Sciatic nerve (tissue), 2 donors: ENCODE measurements at regions not wholly inside any gene's neighbourhood (a gene's known extent, or its start where the extent isn't known, plus 50 kb on each side); places are given as distances from the start of the nearest gene placed in this dataset.

Source experiments
- ATAC-seq: fragments of 200-7000 bp; cut with Tn5 transposase; one replicate; pipeline ENCODE4 v1.9.1; 2020; ENCODE audit warnings: mild to moderate bottlenecking, moderate library complexity
- DNase-seq: peaks from one replicate; pipeline ENCODE4 v3.0.0-alpha.2; 2020; ENCODE audit warnings: low spot score
- intact Hi-C: fragments of 100-400 bp; cut with DNase I; formaldehyde crosslinking; loops from one replicate; pipeline ENCODE4 v1.14.2; 2022
- donor health status: DM: no; HTN: no; CAD: no.
- donor health status: DM: no; HTN: no; CAD: no.

DNA sequence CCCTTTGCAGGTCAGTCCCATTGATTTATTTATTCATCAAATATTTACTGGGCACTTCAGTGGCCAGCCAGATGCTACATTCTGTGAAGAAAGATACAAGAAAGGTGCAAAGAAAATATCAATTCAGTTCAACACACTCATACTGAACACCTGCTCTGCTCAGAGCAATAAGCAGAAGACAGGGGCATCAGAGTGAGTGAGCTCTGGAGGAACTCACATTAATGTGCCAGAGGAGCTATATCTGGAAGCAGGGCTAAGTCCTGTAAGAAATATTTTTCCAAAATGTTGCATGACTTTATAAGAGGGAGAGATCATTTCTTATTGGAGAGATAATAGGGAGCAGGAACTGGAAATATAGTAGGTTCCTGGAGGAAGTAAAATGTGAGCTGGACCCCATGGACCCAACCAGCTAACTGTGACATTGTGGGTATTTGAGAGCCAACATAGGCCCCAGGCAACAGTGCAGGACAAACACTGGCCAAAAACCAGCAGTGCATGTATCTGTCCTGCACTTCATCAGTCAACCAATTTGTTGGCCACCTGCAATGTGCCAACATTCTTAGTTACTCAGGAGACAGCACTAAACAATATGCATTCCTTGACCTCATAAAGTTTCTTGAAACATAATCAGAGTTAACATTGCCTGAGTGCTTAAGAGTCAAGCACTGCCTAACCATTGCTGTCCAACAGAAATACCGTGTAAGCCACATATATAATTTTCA, 102.7 kb upstream of the PTPRM start:
- intact Hi-C loops, result no loop called here
- no peak for DNase-seq
- no peak for ATAC-seq

DNA sequence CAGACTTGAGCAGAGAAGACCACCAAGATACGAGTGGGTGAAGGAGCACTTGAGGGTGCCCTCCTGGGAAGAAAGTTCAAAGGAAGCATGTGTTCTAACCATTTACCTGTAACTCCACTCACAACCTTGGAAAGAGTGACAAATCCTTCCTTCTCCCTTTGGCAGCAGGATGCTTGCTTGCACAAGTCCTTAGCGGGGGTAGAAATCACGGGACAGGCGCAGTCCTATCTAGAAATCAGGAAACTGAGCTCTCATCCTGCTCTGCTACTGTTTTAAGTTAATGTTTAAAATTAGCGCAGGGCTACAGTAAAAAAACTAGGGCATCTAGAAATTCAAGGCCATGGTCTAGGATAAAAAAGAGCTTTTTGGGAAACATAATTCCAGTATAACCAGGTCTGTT, 100.9 kb upstream of the PTPRM start:
- ATAC-seq (no peak), DNase-seq (no peak)
- intact Hi-C loops, result no loop called here

DNA sequence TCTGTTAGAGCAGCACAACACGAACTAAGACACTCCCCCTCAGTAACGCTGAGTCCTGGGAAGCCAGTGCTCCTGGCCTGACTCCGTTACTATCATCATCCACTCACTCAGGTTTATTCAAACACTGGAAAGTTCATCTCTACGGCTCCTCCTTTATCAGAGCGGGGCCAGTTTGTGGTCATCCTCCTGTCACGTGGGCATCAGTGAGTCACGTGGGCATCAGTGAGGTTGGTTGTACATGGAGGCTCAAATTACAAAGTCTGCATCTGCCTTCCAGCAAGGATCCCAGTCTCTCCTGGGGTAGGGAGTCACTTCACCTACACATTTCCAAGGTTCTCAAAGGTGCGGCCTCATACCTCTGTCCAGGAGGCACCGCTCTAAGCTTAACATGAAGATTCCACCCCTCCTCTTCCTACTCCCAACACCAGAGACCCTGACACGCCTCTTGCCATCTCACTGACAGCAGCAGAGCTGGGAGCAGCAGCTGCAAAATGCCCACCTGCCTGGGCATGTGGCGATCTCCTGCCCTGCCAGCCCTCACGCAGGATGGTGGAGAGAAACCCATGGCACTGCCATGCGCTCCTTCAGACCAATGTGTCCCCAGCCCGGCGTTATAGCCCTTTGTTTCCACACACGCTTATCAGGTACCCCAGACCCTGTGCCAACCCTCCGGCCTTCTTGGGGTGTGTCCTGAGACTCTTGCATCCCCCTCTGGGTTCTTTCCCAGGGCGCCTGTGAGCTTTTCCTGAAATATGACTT, 99.2 kb upstream of the PTPRM start:
- ATAC-seq, result no peak
- DNase-seq, result no peak
- intact Hi-C loops, result no loop called here

DNA sequence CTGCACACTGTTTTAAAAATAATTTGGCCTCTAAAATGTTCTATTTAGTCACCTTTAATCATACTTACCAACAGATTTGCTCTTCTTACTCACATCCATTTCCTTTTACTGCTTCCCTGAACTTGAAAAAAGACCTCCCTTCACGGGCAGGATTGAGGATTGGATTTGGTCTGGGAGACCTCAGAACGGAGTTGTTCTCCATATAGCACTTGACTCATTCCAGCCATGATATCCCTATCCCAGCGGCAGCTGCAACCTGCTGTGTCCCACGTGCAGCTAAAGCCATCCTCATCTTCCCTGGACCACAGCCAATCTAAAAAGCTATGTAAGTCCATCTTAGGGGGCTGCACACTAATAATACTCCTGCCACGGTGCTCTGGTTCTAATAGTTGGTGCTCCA, 97.0 kb upstream of the PTPRM start:
- DNase-seq (no peak), ATAC-seq (no peak)
- intact Hi-C loops, result no loop called here

DNA sequence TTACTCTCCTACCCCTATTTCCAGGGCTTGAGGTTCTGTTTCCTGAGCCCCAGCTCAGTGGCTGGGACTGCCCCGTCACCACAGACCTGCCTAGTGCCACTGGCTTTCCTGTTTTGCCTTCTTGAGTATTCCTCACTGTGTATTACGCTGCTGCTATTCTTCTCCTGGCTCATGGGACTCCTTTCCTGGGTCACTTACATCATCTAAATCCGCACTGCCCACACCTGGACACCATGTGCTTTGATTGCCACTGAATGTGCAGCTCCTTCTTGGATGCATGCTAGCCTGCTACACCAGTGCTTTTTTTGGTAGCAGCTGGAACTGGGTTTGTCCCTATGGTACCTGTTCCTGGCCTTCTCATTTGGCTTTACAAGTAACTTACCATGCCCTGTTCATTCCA, 96.6 kb upstream of the PTPRM start:
- no peak for ATAC-seq
- intact Hi-C loops, result no loop called here
- DNase-seq, result no peak

DNA sequence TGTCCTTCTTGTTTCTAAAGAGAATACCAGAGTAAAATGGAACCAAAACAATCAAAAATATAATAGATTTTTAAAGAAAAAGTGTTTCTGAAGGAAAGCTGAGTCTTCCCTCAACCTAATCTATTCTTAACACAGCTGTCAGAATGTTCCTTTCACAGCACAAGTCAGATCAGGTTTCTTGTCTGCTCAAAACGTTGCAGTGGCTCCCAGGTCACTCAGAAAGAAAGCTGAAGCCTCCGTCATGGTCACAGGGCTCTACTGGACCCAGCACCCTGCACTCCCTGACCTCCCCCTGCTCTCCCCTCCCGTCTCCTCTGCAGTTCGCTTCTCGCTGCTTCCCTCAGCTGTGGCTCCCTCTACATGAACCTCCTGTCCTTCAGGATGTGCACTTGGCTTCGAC, 90.7 kb upstream of the PTPRM start:
- ATAC-seq (no peak), DNase-seq (no peak)
- intact Hi-C loops, result no loop called here

DNA sequence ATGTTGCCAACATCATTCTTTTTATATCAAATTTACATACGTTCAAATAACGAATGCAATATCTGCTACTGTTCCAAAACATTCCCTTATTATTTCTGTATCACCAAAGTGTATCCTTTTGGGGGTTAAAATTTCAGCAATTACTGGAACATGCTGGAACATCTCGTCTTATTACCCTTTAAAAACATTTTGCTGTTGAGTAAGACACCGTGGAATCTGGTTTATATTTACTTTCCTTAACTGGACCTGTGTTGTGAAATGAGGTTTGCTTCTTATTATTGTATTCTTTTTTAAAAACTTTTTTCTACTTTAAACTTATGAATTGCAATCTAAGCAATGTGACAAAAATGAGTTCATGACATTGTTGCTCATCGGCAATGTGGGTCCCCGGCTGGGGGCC, 87.4 kb upstream of the PTPRM start:
- intact Hi-C loops, result no loop called here
- ATAC-seq (peak; percentile 55), DNase-seq (no peak)

DNA sequence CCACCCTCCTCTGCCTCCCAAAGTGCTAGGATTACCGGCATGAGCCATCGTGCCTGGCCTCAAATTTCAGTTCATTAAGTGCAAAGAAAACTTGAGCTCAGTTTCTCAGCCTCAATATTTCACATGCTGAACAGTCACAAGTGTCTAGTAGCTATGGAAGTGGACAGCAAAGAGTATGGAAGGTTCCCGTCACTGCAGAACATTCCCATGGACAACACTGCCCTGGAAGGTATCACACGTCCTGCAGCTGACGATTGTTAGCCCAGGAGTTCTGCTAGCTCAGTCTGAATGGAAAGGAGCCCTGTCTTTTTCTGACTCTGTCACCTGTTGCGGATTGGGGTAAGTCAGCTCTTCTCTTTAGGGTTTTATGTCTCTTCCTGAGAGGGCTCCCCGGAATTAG, 86.2 kb upstream of the PTPRM start:
- intact Hi-C loops, result no loop called here
- no peak for DNase-seq
- no peak for ATAC-seq

DNA sequence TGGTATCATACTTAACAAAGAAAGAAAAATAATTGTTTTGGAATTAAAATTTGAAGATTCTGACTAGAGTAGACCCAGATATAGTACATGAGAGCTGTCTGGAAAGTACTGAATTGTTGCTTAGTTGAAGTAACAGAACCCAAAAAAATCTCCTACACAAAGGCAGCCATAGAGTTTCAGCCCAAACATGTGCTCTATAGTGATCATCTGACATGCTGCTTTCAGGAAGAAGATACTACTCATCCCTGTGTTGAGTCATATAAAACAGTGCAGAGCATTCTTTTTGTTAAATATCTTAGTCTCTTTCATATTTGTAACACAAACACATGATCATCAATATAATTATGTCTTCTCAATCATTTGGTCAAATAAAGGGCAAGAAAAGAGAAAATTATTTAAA, 84.8 kb upstream of the PTPRM start:
- ATAC-seq, result no peak
- intact Hi-C loops, result no loop called here
- DNase-seq, result no peak

DNA sequence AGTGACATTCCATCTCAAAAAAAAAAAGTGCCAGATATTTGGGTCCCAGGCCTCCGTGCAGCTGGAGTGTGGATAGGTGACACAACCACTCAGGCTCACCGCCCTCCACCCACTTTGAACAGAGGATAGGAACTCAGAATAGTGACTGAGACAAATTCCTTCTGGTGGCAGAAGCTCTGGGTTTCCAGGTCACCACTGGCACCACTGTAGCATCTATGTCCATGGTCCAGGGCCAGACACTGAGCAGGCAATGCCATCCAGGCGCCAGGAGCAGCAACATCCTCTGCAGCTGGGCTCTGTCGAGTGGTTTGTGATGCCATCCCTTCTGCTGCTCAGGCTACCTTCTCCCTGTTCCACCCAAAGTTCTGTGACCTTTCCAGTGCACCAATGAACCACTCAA, 81.5 kb upstream of the PTPRM start:
- intact Hi-C loops, result no loop called here
- ATAC-seq, result no peak
- DNase-seq, result no peak

DNA sequence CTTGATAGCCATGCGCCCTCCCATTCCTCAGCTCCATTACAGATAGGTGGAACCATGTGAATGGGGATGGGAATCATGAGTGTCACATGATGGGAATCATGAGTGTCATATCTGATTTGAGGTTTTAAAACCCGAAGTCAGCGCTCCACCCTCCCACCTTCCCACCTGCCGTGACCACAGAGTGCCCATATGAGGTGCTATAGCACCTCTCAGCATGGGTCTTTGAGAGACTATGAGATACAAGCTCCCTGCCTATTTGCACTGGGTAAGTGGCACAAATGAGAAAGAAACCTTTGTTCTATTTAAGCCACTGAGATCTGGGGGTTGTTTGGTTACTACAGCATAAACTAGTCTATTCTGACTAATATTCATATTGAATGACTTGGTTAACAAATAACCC, 78.5 kb upstream of the PTPRM start:
- no peak for DNase-seq
- no peak for ATAC-seq
- intact Hi-C loops, result no loop called here

DNA sequence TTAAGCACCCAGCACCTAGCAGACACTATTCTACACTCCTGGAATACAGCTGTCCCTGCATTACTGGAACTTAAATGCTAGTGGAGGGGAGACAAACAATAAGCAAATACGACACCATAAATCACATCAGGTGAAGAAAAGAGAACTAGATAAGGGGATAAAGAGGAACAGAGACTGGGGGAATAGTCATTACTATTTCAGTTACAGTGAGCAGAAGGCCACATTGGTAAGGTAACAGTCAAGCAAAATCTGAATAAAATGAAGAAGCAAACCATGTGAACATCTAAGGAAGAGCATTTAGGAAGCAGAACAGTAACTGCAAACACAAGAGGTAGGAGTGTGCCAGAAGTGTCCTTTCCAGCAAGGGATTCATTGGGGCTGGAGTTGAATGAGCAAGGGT, 77.0 kb upstream of the PTPRM start:
- ATAC-seq, result no peak
- no peak for DNase-seq
- intact Hi-C loops, result no loop called here

DNA sequence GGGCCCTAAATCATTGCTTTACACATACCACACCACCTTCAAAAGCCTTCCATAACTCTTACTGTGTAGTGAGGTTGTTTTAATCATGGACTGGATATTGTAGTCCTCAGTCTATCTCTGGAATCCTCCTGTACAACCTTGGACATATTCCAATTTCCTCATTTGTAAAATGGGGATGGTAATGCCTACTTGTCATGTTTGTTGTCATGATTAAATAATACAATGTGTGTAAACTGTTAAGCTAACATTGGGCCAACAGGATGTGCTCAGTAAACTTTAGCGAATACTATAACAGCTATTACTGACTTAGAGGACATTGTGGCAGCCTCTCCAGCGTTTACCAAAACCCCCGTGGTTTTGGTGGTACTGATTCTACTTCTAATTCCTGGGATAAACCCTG, 74.7 kb upstream of the PTPRM start:
- intact Hi-C loops, result no loop called here
- no peak for DNase-seq
- no peak for ATAC-seq

DNA sequence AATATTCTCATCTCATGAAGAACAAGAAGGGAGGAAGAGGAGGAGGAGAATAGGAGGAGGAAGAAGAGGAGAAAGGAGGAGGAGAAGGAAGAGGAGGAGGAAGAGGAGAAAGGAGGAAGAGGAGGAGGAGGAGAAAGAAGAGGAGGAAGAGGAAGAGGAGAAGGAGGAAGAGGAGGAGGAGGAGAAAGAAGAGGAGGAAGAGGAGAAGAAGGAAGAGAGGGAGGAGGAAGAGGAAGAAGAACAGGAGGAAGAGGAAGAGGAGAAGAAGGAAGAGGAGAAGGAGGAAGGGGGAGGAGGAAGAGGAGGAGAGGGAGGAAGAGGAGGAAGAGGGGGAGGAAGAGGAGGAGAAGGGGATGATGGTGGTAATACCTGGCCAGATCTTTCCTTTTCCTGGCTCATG, 70.0 kb upstream of the PTPRM start:
- intact Hi-C loops, result no loop called here
- DNase-seq (no peak), ATAC-seq (no peak)

DNA sequence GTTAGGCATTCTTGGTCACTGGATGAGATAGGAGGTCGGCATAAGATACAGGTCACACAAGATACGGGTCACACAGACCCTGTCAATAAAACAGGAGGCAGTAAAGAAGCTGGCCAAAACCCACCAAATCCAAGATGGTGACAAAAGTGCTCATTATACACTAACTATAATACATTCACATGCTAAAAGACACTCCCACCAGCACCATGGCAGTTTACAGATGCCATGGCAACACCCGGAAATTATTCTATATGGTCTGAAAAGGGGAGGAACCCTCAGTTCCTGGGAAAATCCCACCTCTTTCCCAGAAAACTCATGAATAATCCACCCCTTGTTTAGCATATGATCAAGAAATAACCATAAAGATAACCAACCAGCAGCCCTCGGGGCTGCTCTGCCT, 56.0 kb upstream of the PTPRM start:
- DNase-seq (no peak), ATAC-seq (no peak)
- intact Hi-C loops, result no loop called here

DNA sequence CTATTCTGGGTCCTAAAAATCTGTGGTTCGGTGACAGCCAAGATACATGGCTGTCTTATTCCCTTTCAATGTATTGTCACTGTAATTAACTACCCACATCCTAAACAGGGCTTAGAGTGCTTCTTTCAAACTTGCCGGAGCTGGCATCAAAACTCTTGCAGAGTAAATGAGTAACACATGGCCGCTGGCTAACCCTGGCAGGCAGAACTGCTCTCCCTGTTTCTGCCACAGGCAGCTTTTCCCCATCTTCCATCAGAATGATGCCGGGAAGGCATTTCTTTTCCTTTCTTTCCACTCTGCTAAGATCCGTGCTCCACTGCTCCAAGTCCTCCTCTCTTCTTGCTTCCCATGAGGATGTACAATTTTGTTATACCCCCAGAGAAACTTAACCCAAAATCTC, 54.8 kb upstream of the PTPRM start:
- no peak for ATAC-seq
- intact Hi-C loops, result no loop called here
- DNase-seq, result no peak

DNA sequence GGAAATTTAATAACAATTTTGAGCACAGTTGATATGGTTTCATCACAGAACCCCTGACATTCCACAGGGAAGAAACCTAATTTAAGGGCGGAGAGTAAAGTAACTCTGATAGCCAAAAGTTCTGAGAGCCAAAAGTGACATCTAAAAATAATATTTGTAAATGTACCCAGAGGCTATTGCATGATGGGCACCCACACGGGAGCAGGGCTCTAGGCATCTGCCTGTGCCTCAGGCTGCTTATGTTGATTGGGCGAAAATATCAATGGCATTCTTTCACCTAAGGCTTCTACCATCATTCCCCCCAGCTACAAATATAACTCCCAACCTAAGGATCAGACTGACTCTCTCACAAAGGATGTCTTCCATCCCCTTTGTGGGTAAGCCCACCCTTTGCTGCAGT, 54.1 kb upstream of the PTPRM start:
- intact Hi-C loops, result no loop called here
- DNase-seq (no peak), ATAC-seq (no peak)

DNA sequence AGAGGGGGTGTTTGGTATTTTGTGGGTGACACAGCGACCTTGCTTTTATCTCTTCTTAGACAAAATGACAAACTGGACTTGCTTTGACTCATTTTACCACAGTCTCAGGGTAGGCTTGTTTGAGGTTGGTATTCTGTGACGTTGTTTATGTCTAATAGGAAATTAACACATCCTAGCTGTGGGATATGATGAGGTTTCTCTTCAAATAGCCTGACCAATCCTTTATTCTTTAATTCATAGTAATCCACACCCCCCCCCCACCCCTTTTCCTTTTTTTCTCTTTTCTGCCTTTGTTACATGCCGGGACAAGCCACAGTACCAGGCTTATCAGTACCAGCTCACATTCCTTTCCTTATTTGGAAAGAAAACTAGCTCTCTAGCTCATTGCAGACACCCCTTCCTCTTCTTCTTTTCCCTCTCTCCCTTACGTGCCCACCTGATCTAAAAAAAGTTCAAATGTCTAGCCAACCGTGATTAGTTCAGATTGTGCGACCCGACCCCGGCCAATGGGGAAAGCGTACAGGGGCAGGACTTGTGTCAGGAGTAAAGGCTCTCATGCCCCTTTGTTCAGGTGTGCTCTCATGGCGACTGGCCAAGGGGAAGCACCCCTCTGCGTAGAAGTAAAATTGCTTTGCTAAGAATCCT, 52.2 kb upstream of the PTPRM start:
- DNase-seq, result no peak
- intact Hi-C loops, result no loop called here
- no peak for ATAC-seq

DNA sequence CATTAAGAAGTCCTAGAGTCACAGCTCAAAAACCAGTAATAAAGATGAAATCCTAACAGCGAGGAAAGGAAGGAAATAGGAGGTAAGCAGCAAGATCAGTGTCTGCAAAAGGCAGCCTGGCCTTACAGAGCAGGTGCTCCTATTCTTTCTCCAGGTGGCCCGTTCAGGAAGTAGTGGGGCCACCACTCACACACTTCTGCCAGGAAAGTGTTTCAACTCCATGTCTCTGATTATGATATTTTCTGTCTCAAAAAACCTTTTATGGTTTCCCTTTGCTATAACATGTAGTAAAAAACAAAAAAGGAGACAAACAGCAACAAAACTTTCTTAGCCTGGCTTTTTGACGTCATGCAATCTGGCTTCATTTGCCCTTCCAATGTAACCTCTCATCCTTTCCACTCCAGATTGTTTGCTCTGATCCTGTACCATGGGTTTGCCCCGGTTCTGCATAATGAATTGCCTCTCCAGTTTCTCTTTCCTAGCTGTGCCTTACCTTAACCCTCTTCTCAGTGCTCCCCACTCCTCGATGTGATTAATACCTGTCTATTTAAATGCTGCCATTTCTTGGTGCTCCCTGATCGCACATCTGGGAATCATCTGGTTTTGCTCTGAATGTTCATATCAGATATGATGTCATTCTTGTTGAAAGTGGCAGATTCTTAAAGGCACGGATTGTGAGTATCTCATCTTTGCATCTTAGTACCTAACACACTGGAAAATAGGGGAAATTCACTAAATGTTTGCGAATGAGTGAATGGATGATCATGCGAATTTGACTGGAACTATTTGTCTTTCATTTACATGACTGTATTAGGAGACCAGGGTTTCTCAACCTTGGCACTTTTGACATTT, 50.6 kb upstream of the PTPRM start:
- ATAC-seq, result no peak
- intact Hi-C loops, result no loop called here

More for the DNA sequence above, 50.6 kb upstream of the PTPRM start:
- DNase-seq, result no peak
